Activated CD4-positive, CD25-positive, alpha-beta regulatory T cell treated with anti-CD3 and anti-CD28 coated beads, Interleukin-2, amount 50 U/mL, for 72 hours (primary cell): ENCODE measurements at regions not wholly inside any gene's neighbourhood (a gene's known extent, or its start where the extent isn't known, plus 50 kb on each side); places are given as distances from the start of the nearest gene placed in this dataset.

ENCODE experiments used
- DNase-seq: peaks from one replicate; pipeline ENCODE4 v3.0.0; 2021

- DNase-seq, result no peak
Measured at GRCh38 chr10:108260383-108260906, 1095.9 kb upstream of the SORCS1 start.

- no peak for DNase-seq
Measured at GRCh38 chr10:108254089-108254488, 1089.6 kb upstream of the SORCS1 start.

- DNase-seq, result no peak
Measured at GRCh38 chr10:108252771-108253170, 1088.3 kb upstream of the SORCS1 start.

- DNase-seq, result no peak
Measured at GRCh38 chr10:108250936-108251620, 1086.6 kb upstream of the SORCS1 start.

- DNase-seq, result no peak
Measured at GRCh38 chr10:108249940-108250339, 1085.4 kb upstream of the SORCS1 start.

- DNase-seq, result no peak
Measured at GRCh38 chr10:108244443-108245228, 1080.1 kb upstream of the SORCS1 start.

- DNase-seq, result no peak
Measured at GRCh38 chr10:108241166-108241565, 1076.7 kb upstream of the SORCS1 start.

GRCh38 chr10:108238261-108238660, 1073.8 kb upstream of the SORCS1 start:
- no peak for DNase-seq

- DNase-seq, result no peak
Measured at GRCh38 chr10:108230478-108231170, 1066.1 kb upstream of the SORCS1 start.

GRCh38 chr10:108208732-108209131, 1044.2 kb upstream of the SORCS1 start:
- DNase-seq, result no peak

GRCh38 chr10:108208038-108208437, 1043.5 kb upstream of the SORCS1 start:
- DNase-seq, result no peak

GRCh38 chr10:108204528-108205305, 1040.2 kb upstream of the SORCS1 start:
- DNase-seq, result no peak

GRCh38 chr10:108203905-108204527, 1039.5 kb upstream of the SORCS1 start:
- DNase-seq, result no peak

GRCh38 chr10:108187408-108188012, 1023.0 kb upstream of the SORCS1 start:
- no peak for DNase-seq

- DNase-seq, result no peak
Measured at GRCh38 chr10:108184114-108184513, 1019.6 kb upstream of the SORCS1 start.

GRCh38 chr10:108180878-108181277, 1016.4 kb upstream of the SORCS1 start:
- DNase-seq, result no peak

- no peak for DNase-seq
Measured at GRCh38 chr10:108169846-108170245, 1005.3 kb upstream of the SORCS1 start.

GRCh38 chr10:108167766-108168165, 1003.3 kb upstream of the SORCS1 start:
- no peak for DNase-seq

- DNase-seq, result no peak
Measured at GRCh38 chr10:108166401-108166800, 1001.9 kb upstream of the SORCS1 start.

- no peak for DNase-seq
Measured at GRCh38 chr10:108147346-108147745, 982.8 kb upstream of the SORCS1 start.

GRCh38 chr10:108141064-108141463, 976.6 kb upstream of the SORCS1 start:
- DNase-seq, result no peak

- DNase-seq, result no peak
Measured at GRCh38 chr10:108132303-108132702, 967.8 kb upstream of the SORCS1 start.
